ENCODE measurements at regions not wholly inside any gene's neighbourhood (a gene's known extent, or its start where the extent isn't known, plus 50 kb on each side); places are given as distances from the start of the nearest gene placed in this dataset.
"Not testable (repeated sequence)": the region's sequence is repeated elsewhere in the genome, so short reads cannot be mapped to it uniquely, and the experiment has no call there.

DNA sequence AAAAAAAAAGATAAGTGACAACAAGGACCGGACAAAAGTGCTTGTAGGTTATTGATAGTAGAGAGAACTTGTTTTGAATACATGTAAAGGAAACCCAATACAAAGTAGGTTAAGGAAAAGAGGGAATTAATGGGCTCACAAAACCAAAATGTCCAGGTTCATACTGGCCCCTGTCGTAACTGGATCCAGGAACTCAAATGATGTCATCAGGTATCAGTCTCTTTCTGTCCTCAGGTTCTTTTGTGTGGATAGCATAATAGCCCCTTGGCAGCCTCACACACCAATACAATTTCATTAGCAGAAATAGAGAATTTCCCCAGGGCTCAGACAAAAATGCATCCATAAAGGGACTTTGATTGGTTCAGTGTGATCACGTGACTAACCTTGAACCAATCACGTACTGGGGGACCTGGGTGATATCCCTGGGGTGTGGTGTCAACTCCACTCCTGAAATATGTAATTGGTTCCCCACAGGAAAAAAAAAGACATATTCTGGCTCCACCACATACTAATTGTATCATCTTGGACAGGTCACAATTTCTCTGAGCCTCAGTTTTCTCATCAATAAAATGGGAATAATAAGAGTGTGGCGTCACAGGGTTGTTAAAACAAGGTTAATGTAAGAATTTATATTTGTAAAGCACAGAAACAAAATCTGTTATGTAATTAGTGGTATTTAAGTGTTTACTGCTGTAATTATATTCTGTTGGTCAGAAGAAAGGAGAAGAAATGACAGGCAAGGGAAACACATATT lies 174.8 kb downstream of the PDGFRA start:
- dilution Hi-C loops (cut with HindIII; ENCODE audit: low sequenced_read_pairs, unreplicated experiment): no loop called here
- Histone ChIP-seq H3K79me1 (ENCODE audit: low read depth in 1 of 2, low read length in 2 of 2) (no peaks in the 10 kb centered on the region), H2BK5ac (ENCODE audit: low read depth, low read length, poor library complexity, severe bottlenecking) (no peak overlapping the region), H2BK20ac (ENCODE audit: low read depth, low read length) (no peak overlapping the region), H4K5ac (ENCODE audit: low read depth, low read length) (no peak overlapping the region), H4K8ac (ENCODE audit: low read depth in 2 of 2, low read length in 2 of 2) (no peak overlapping the region), H2BK120ac (ENCODE audit: low read depth, low read length) (no peak overlapping the region), H3K36me3 (ENCODE audit: control insufficient read depth, insufficient read depth, low read length) (no peaks in the 10 kb centered on the region), H2AFZ (replicated peaks; ENCODE audit: low read length, poor library complexity) (no peak overlapping the region), H3K9me3 (ENCODE audit: control insufficient read depth, insufficient read depth, low read length) (no peaks in the 10 kb centered on the region), H2BK15ac (ENCODE audit: low read depth, low read length) (no peak overlapping the region), H3K27ac (ENCODE audit: insufficient read depth, low read length) (no peak overlapping the region), H2AK9ac (replicated peaks; ENCODE audit: low read depth, low read length, poor library complexity) (no peak overlapping the region), H3K4me3 (ENCODE audit: insufficient read depth, low read depth, low read length) (no peak overlapping the region), H3K9me1 (ENCODE audit: insufficient read depth, low read length) (0 out of 2 replicates have a peak, but pooled peaks cover 4% of the 10 kb centered on the region), H3K4me1 (ENCODE audit: control insufficient read depth, insufficient read depth, low read length) (peaks cover 5% of the 10 kb centered on the region; the same call in 1 of the 2 replicates), H3K27me3 (ENCODE audit: control insufficient read depth, insufficient read depth, low read length) (peaks cover 9% of the 10 kb centered on the region), H3K4me2 (ENCODE audit: low read depth, low read length) (no peak overlapping the region), H3K23ac (ENCODE audit: low read depth, low read length) (no peak overlapping the region), H3K18ac (ENCODE audit: low read depth, low read length) (no peak overlapping the region), H3K14ac (replicated peaks; ENCODE audit: low read depth, low read length) (no peak overlapping the region), H4K20me1 (ENCODE audit: insufficient read depth, low read length) (no peaks in the 10 kb centered on the region), H3K56ac (ENCODE audit: extremely low read depth, insufficient read depth, low read length) (no peak overlapping the region), H2AK5ac (ENCODE audit: low read depth, low read length) (no peak overlapping the region), H3K4ac (ENCODE audit: low read depth, low read length) (no peak overlapping the region), H4K91ac (ENCODE audit: insufficient read depth, low read depth, low read length) (no peak overlapping the region), H3K9ac (ENCODE audit: low read depth, low read length) (no peak overlapping the region)
- intact Hi-C loops (cut with micrococcal nuclease): no loop called here
- ChIA-PET CTCF (no interaction called here), POLR2A (ENCODE audit: unreplicated experiment) (no interaction called here)
- in situ Hi-C loops (cut with MboI; ENCODE audit: low sequenced_read_pairs): no loop called here
- WGBS, 2 experiments (ENCODE audit: extremely low coverage in 2 of 2, insufficient read length in 1 of 2): no CpG with 5 or more reads among the region's 5 CpGs
- DNase-seq: no peak
- no TSS peak for BruUV-seq (replicated peaks)
- no peak for ATAC-seq (ENCODE audit: low read depth)
- no peak for TF ChIP-seq CEBPB (IDR thresholded peaks at IDR 0.05; ENCODE audit: low read depth, low read length)
- TF ChIP-seq USF2 (IDR thresholded peaks at IDR 0.05; ENCODE audit: low read depth, low read length): peak; percentile 9; the same call in 1 of the 2 replicates

GRCh38 chr4:54409270-54409817 lies 180.3 kb downstream of the PDGFRA start:
- in situ Hi-C loops (cut with MboI; ENCODE audit: low sequenced_read_pairs); ATAC-seq (ENCODE audit: low read depth); H3K4ac ChIP-seq (ENCODE audit: low read depth, low read length); H3K9me1 ChIP-seq (ENCODE audit: insufficient read depth, low read length); H3K23ac ChIP-seq (ENCODE audit: low read depth, low read length); BruUV-seq (replicated peaks); intact Hi-C loops (cut with micrococcal nuclease); H2AK5ac ChIP-seq (ENCODE audit: low read depth, low read length); dilution Hi-C loops (cut with HindIII; ENCODE audit: low sequenced_read_pairs, unreplicated experiment); H2AFZ ChIP-seq (replicated peaks; ENCODE audit: low read length, poor library complexity); H3K9me3 ChIP-seq (ENCODE audit: control insufficient read depth, insufficient read depth, low read length); H4K91ac ChIP-seq (ENCODE audit: insufficient read depth, low read depth, low read length); POLR2A ChIA-PET (ENCODE audit: unreplicated experiment); H4K5ac ChIP-seq (ENCODE audit: low read depth, low read length); H3K18ac ChIP-seq (ENCODE audit: low read depth, low read length); H2BK20ac ChIP-seq (ENCODE audit: low read depth, low read length); H3K56ac ChIP-seq (ENCODE audit: extremely low read depth, insufficient read depth, low read length); H3K9ac ChIP-seq (ENCODE audit: low read depth, low read length); H3K27me3 ChIP-seq (ENCODE audit: control insufficient read depth, insufficient read depth, low read length); H2BK15ac ChIP-seq (ENCODE audit: low read depth, low read length); H3K4me3 ChIP-seq (ENCODE audit: insufficient read depth, low read depth, low read length); H2BK120ac ChIP-seq (ENCODE audit: low read depth, low read length); H3K4me2 ChIP-seq (ENCODE audit: low read depth, low read length); H3K4me1 ChIP-seq (ENCODE audit: control insufficient read depth, insufficient read depth, low read length); H2AK9ac ChIP-seq (replicated peaks; ENCODE audit: low read depth, low read length, poor library complexity); H3K14ac ChIP-seq (replicated peaks; ENCODE audit: low read depth, low read length); H2BK5ac ChIP-seq (ENCODE audit: low read depth, low read length, poor library complexity, severe bottlenecking); CTCF ChIA-PET; H3K79me1 ChIP-seq (ENCODE audit: low read depth in 1 of 2, low read length in 2 of 2); H4K20me1 ChIP-seq (ENCODE audit: insufficient read depth, low read length); DNase-seq; H4K8ac ChIP-seq (ENCODE audit: low read depth in 2 of 2, low read length in 2 of 2); H3K36me3 ChIP-seq (ENCODE audit: control insufficient read depth, insufficient read depth, low read length); H3K27ac ChIP-seq (ENCODE audit: insufficient read depth, low read length): not testable (repeated sequence)
- WGBS, 2 experiments (ENCODE audit: extremely low coverage in 2 of 2, insufficient read length in 1 of 2): no CpG with 5 or more reads among the region's 7 CpGs

Measured in IMR-90 (cell line).